HG02571 (cell line): ENCODE measurements at regions not wholly inside any gene's neighbourhood (a gene's known extent, or its start where the extent isn't known, plus 50 kb on each side); places are given as distances from the start of the nearest gene placed in this dataset.

Experiments used
- ATAC-seq: cut with Tn5 transposase; IDR thresholded peaks from one replicate; pipeline ENCODE4 v1.9.1; 2021; ENCODE audit warnings: mild to moderate bottlenecking, moderate library complexity; ENCODE audit not compliant: unreplicated experiment

DNA sequence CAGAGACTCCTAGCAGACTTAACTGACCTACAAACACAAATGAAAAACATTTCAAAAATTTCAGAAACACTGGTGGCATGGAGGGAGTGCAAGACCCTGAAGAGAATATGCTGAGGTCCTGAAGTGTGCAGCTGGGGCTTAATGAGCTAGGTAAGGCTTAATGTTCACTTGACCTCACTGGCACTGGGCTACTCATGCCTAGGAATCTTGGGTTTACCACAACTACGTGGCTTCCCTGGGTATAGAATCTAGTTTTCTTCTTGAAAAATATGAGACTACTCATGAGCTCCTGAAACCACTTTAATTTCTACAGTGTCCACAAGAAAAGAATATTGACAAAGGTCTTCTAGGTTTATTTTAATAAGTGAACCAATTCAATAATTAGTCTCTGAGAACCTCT is 139.8 kb downstream of the HNMT start:
- ATAC-seq = no peak

DNA sequence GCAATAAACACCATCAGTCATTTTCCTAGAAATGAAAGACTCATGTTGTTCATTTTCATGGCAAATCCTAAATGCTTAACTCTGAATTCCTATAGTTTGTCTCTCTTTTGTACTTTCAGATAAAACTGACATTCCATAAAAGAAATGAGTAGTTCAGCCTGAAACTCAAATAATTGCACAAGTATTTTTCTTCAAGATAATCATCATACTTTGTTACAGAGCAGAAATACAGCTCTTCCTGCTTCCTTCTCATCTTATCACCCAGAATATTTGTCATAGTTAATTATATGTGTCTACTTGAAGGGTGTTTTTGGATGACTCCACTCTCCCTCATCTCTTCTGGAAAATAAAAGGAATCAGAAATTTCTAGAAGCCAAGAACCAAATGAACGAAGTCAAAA is 141.1 kb downstream of the HNMT start:
- ATAC-seq = no peak

DNA sequence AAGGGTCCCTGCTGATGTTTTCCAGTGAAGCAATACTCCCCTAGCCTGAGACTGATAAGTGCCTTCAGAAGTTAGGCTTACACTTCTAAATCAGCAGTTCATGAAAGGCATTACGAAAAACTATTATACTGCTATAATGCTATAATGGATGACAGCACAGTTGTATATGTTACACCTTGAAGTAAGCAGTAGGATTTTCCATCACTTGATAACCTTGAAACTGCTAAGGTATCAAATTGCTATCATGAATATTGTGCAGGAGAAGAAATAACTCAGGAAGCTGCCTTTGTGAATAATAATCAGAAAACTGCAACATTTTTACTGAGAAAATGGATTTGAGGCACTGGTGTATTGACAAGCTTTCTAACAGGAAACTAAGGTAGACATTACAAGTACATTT is 142.3 kb downstream of the HNMT start:
- no peak for ATAC-seq

DNA sequence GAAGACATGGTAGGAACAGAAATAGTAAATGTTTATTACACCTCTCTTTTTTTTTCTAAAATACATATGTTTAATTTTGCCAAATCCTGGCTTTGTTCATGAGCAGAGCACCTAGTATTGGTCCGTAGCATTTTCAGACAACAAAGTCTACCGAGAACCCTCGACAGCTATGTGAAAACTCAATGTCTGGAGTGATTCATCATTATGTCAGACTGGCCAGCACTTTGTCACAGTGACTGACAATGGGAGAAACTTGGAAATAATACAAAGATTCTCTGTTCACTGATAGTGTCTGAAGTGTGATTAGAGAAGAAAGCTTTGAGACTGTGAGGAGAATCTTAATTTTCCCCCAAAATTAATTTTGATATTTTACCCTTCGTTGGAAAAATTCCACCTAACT is 143.0 kb downstream of the HNMT start:
- no peak for ATAC-seq

DNA sequence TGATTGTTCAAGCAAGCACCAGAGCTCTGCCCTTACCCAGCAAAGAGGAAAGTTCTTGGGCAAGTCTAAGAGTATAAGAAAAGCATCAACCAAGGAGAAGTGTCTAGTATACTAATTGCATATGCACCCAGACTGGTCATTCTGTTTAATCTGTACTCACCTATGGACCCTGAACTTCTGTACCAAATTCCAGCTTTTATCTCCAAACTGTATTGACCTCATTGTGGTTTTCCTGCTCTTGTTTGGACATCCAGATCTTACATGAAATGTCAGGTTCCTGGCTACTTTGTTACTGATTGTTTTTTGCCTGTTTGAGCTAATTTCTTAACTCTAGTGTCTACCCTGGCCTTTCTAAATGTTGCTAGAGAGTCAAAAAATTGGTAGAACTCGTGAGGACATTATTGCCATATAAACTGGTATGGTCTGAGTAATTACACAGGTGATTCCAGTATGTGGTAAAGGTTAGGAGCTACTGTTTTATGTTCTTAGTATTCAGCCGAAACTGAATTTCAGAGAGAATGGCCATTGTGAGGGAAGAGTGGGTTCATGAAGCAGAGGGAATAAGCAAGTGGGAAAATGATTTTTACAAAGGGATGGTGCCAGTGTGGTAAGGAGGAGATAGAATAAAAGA is 146.3 kb downstream of the HNMT start:
- no peak for ATAC-seq

DNA sequence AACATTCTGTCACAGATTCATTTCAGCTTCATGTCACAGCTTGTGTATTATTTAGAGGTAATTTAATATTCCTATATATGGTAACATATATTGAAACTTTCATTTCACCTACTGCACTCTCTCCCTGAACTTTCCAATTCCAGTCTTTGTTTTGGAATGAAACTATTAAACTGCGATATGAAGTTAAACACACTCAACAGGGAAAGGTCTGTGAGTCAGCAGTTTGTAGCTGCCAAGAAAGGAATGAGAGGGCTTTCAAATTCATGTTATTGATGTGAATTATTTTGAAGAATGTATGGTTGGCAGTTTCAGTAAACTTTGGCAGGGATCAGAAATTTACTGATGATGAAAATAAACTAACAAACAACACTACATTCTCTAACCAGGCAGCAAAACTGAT is 148.3 kb downstream of the HNMT start:
- no peak for ATAC-seq

DNA sequence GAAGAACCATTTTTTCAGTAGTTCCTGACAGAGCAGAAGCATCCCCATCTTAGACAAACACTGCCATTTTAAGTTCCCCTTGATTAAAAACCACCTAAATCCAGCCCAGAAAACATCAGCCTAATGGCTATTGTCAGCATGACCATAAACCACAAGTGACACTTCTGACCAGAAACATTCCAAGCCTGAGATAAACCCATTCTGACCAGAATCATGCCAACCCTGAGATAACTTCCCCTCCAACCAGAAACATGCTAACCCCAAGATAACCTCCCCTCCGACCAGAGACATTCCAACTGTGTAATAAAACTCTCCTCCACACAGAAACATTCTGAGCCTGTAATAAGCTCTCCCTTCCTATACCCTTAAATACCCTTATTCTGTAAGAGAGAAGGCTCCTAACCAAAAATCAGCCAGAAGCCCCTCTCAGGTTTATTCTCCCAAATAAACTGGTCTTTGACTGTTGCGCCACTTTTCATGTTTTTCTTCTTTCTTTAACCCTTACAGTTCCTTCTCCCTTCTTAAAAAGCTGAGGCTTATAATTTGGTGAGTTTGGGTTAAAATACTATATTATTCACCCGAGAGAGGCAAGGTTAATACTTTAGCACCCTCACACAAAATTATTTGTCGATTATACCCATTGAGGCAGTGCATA is 149.7 kb downstream of the HNMT start:
- ATAC-seq = no peak

DNA sequence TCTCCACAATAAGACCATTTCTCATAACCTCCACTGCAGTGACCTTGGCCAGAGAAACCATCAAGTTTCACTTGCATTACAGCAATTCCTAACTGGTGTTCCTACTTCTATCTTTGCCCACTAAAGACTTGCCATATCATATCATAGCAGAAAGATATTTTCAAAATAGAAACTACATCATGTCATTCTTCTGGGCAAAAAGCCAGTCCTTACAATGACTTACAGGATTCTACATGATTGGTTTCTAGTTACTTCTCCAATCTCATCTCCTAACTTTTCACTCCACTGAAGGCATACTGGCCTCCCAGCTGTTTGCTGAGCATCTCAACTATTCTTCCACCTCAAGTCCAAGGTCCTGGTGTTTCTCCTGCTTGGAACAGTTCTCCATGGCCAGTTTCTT is 151.4 kb downstream of the HNMT start:
- no peak for ATAC-seq

DNA sequence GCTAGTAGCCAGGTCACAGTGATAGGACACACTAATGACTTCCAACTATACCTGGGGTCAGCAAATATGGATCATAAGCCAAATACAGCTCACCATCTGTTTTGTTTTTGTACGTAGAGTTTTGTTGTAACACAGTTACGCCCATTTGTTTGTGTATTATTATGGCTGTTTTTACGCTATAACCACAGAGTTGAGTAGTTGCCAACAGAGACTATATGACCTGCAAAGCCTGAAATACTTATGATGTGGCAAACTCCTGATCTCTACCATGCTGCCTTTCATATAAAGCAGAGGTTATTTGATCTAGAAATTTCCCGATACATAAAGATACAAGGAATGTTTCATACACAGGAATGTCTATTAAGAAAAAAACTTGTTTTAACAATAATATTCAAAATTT is 152.2 kb downstream of the HNMT start:
- no peak for ATAC-seq

DNA sequence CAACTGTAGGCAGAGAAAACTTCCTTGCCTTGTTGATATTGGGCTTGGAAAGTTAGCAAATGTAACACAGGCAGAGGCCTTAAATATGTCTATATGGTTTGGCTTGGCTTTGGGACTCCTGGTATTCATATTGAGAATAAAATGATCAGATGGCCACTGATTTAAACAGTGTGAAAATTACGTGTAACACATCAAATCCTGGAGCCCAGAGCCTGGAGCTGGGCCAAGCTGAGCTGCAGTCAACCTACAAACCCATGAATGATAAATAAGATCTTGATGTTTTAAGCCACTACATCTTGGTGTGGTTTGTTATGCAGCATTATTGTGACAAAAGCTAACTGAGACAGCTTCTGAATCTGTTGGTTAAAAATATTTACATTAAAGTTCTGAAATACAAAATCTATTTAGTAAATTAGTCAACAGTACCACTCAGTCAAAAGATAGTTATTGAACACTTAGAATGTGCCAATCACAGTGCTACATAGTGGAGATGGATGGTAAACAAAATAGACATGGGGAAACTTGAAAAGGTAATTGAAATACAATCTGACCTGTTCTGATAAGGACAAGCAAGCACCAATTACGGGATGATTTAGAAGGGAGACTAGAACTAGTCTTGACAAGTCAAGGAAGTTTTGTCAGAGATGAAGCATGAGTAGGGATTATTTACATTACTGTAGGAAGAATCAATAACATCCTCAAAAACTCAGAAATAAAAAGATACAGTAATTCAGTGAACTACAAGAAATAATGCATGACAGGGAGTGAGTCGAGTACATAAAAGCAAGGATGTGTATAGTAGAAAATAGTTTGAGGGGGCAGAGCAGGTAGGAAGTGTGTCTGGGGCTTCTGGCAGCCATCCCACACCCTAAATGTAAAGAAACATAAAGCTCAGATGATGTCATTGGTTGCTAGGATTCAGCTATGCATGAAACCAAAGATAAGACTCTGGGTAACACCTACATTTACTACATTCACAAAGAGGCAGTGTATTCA is 157.7 kb downstream of the HNMT start:
- no peak for ATAC-seq

DNA sequence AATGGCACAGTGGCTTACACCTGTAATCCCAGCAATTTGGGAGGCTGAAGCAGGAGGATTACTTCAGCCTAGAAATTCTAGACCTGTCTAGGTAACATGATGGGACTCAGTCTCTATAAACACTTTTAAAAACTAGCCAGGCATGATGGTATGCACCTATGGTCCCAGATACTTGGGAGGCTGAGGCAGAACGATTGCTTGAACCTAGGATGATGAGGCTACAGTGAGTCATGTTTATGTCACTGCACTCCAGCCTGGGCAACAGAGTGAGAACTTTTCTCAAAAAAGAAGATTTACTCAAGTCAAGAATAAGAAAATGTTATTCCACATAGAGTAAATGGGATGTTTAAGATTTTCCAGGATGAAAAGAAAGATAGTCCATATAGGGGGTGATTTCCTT is 158.6 kb downstream of the HNMT start:
- no peak for ATAC-seq

DNA sequence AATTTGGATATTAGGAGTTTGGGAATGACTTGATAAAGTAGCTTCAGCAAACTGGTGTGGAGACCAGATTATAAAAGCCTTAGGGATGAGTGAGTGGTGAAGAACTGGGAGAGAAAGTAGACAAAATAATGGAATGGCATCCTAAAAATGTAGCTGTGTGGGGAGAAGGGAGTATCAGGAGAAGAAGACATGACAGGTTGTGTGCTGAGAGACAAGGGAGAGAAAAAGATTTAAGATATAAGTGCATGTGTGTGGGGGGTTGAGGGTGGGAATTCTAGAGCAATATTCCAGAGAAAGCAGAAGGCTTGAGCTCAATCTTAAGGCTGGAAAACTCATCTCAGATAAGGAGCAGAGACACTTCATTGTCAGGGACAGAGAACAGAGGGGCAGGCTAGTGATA is 159.5 kb downstream of the HNMT start:
- ATAC-seq = no peak

DNA sequence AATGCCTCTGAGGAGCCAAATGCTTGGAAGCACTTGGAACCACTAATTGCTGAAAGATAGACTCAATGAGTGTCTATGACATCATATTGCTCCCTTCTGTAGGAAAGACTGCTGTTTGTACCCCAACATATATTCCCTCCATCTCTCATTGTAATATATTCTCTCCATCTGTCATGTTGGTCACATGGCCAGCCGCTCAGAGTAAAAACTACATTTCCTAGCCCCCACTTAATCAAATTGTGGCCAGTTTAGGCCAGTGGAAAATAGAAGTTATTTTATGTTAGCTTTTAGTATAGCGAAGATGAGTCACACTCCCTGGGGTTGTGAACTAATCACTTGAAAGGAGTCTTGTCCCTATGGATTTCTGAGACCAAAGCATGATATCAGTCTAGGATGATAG is 160.2 kb downstream of the HNMT start:
- no peak for ATAC-seq

DNA sequence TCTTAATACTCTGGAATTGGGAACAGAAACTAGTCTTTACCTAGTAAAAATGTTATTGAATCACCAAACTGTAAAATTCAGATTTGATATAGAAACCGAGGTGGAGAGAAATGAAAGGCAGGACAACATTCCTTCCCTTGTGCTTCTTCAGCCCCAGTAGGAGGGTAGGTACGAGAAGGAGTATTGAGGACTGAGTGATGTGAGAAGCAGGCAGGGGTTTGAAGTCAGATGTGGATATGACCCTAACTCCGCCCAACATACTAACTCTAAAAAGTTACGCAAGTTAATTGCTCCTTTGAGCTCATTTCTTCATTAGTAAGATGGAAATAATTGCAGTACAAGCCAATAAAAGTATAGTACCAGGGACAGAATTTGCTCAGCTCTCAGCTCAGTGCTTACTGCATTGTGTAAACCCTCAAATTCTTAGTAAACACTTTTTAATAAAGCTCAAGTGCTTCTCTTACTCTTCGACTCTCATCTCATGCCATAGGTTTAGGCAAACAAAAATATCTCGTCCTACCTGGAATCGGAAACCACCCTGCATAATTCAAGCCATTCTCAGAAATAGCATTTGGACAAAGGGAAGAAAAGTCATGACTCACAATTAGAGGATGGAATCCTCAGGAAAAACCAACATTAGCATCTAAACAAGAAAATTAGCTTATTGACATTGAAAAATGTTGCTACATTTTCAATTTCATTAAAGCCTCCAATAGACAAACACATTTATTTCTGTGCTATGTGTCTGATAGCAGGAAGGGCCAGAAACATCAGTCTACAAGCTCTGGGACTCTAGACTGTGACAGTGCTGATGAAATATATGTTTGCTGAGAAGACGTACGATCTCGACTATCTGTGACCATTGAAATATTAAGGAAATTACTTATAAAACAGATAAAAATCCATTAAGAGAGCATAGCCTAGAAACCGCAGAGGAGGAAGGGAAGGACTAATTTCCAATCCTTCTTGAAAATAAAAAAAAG is 161.3 kb downstream of the HNMT start:
- ATAC-seq = no peak

DNA sequence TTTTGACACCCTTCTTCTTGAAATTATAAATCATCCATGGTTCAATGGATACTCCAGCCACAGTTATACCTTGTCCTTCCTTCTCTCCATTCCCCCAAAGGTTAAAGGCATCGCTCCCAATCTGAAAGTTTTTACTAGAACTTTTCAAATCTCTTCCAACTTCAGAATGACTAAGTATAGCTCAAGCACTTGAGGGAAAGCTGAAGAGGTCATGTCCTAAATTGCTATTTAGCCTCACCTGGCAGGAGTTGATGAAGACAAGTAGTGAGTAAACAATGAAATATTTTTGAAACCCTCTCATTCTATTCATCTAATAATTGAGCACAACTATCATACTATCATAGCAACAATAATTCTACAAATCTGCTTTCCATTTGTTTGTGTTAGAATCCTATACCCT is 167.8 kb downstream of the HNMT start:
- no peak for ATAC-seq

DNA sequence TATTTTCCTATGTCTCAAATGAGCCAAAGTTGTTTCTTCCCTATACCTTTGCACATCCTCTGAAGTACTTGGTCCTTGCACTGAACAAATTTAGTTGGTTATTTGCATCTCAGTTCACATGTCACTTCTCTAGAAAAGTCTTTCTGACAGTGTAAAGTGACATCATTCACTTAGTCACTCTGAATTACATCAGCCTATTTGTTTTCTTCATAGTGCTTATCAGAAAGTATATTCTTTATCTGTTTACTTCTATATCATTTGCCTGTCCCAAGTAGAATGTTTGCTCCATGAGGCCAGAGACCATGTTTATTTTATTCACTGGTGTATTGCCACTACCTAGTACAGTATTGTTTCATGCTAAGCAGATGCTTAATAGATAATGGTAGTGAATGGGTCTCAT is 173.7 kb downstream of the HNMT start:
- no peak for ATAC-seq

DNA sequence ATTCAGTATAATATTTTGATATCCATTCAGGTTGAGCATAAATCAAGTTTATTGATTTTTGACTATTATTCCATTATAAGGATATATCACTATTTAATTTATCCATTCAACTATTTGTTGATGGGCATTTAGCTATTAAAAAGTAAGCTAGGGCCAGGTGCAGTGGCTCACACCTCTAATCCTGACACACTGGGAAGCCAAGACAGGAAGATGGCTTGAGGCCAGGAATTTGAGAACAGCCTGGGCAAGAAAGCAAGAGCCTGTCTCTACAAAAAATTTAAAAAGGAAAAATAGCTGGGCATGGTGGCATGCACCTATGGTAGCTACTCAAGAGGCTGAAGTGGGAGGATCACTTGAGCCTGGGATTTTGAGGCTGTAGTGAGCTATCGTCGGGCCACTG is 183.5 kb downstream of the HNMT start:
- ATAC-seq = no peak

DNA sequence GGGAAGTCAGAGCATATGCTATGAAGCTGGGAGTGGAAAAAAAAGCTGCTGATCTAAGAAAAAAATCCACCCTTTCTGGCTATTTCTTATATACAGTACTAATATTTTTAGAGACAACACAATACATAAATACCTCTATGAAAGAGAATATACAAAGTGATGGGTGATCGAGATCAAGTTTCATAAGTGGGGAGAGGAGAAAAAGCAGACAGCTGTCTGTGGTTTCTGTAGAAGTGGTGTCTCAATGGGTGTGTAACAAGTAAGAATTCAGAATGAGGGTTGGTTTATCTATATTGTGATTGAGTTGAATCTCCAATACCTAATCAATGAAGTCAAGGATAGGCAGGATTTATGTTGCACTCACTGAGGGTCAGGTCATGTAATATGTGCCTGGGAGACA is 191.0 kb downstream of the HNMT start:
- ATAC-seq = no peak

DNA sequence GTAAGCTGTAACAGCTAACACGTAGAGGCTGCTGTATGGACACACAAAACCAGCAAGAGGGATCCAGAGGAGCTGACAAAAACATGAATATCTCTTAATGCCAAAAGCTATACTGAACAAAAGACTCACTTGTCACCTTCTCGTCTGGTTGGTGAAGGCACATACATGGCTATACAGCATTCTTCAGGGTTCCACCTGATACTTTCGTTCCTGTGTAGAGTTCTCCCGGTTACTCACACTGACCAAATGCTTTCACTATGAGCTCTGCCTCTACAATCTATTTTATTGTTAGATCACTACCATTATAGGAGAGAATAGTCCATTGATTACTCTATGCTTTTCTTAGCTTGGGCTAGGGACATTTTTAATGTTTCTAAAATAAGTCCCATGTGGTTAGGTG is 193.1 kb downstream of the HNMT start:
- ATAC-seq = no peak

DNA sequence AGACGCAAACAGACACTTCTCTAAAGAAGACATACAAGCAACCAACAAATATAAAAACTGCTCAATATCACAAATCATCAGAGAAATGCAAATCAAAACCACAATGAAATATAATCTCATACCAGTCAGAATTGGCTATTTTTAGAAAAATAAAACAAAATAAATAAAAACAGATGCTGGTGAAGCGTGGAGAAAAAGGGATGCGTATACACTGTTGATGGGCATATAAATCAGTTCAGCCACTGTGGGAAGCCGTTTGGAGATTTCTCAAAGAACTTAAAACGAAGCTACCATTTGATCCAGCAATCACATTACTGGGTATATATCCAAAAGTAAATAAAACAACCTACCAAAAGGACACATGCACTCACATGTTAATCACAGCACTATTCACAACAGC is 206.2 kb downstream of the HNMT start:
- no peak for ATAC-seq

DNA sequence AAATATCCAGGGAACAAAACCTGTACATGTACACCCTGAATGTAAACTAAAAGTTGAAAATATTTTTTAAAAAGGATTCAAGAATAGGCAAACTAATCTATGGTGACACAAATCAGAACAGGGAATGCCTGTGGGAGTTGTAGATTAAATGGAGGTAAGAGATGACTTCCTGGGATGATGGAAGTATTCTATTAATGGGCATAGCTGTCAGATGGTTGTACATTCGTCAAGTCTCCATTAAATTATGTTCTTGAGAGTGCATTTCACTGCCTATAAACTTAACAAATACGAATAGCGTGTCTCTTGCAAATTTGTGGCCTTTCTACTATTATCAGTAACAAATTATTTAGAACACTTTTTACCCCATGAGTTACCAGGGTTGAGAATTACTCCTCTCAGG is 207.0 kb downstream of the HNMT start:
- no peak for ATAC-seq
